ENCODE measurements at regions not wholly inside any gene's neighbourhood (a gene's known extent, or its start where the extent isn't known, plus 50 kb on each side); places are given as distances from the start of the nearest gene placed in this dataset.

- no peak overlapping the region for H4K12ac ChIP-seq (ENCODE audit: low read depth, low read length)
- H3K9me3 ChIP-seq (ENCODE audit: insufficient read depth, low read depth, low read length) = no peaks in the 10 kb centered on the region
- H3K36me3 ChIP-seq (ENCODE audit: control insufficient read depth in 1 of 2, insufficient read depth in 2 of 2, low read length in 2 of 2) = no peaks in the 10 kb centered on the region
- H3K23ac ChIP-seq (ENCODE audit: low read length) = no peak overlapping the region
- no peak overlapping the region for H2AK5ac ChIP-seq (ENCODE audit: low read length)
- no peak overlapping the region for H2BK5ac ChIP-seq (ENCODE audit: low read depth, low read length, poor library complexity)
- no peak overlapping the region for H3K4ac ChIP-seq (ENCODE audit: low read depth, low read length)
- WGBS (ENCODE audit: extremely low coverage, insufficient coverage, insufficient read length) = no CpG with 5 or more reads among the region's 6 CpGs
- H3K4me2 ChIP-seq (ENCODE audit: low read length) = no peak overlapping the region
- H3K14ac ChIP-seq (ENCODE audit: low read length) = no peak overlapping the region
- no peaks in the 10 kb centered on the region for H3K79me1 ChIP-seq (ENCODE audit: low read length)
- H2AFZ ChIP-seq (ENCODE audit: insufficient read depth, low read length, poor library complexity) = no peak overlapping the region
- H3K9ac ChIP-seq (ENCODE audit: low read length) = no peak overlapping the region
- H3K4me1 ChIP-seq (ENCODE audit: control insufficient read depth in 1 of 2, insufficient read depth in 2 of 2, low read length in 2 of 2) = no peaks in the 10 kb centered on the region
- no peak overlapping the region for H4K8ac ChIP-seq (ENCODE audit: low read depth, low read length)
- no peaks in the 10 kb centered on the region for H3K79me2 ChIP-seq (ENCODE audit: control insufficient read depth, insufficient read depth, low read length, poor library complexity)
- H4K91ac ChIP-seq (ENCODE audit: low read depth, low read length) = no peak overlapping the region
- H2BK12ac ChIP-seq (ENCODE audit: low read length) = no peak overlapping the region
- no peak overlapping the region for H3K18ac ChIP-seq (ENCODE audit: low read length)
- H2BK120ac ChIP-seq (ENCODE audit: insufficient read depth, low read length, poor library complexity) = no peak overlapping the region
- no peak for DNase-seq
- no peak overlapping the region for H3K27ac ChIP-seq (ENCODE audit: low read depth, low read length)
- H3K27me3 ChIP-seq (ENCODE audit: insufficient read depth, low read length) = no peaks in the 10 kb centered on the region
- H3K4me3 ChIP-seq (ENCODE audit: low read depth, low read length) = no peak overlapping the region
These were observed 132.0 kb downstream of the PMP22 start for GRCh38 chr17:15133143-15133542.

- H2AK5ac ChIP-seq (ENCODE audit: low read length) = no peak overlapping the region
- H3K23ac ChIP-seq (ENCODE audit: low read length) = no peak overlapping the region
- H3K27ac ChIP-seq (ENCODE audit: low read depth, low read length) = no peak overlapping the region
- DNase-seq = no peak
- no peaks in the 10 kb centered on the region for H3K27me3 ChIP-seq (ENCODE audit: insufficient read depth, low read length)
- no peak overlapping the region for H4K8ac ChIP-seq (ENCODE audit: low read depth, low read length)
- no peaks in the 10 kb centered on the region for H3K79me1 ChIP-seq (ENCODE audit: low read length)
- no peaks in the 10 kb centered on the region for H3K9me3 ChIP-seq (ENCODE audit: insufficient read depth, low read depth, low read length)
- H3K4me1 ChIP-seq (ENCODE audit: control insufficient read depth in 1 of 2, insufficient read depth in 2 of 2, low read length in 2 of 2) = no peaks in the 10 kb centered on the region
- H4K12ac ChIP-seq (ENCODE audit: low read depth, low read length) = no peak overlapping the region
- no peak overlapping the region for H3K18ac ChIP-seq (ENCODE audit: low read length)
- H2BK120ac ChIP-seq (ENCODE audit: insufficient read depth, low read length, poor library complexity) = no peak overlapping the region
- no CpG with 5 or more reads among the region's 2 CpGs for WGBS (ENCODE audit: extremely low coverage, insufficient coverage, insufficient read length)
- no peak overlapping the region for H3K4me3 ChIP-seq (ENCODE audit: low read depth, low read length)
- H2BK12ac ChIP-seq (ENCODE audit: low read length) = no peak overlapping the region
- H3K4me2 ChIP-seq (ENCODE audit: low read length) = no peak overlapping the region
- H2AFZ ChIP-seq (ENCODE audit: insufficient read depth, low read length, poor library complexity) = no peak overlapping the region
- no peak overlapping the region for H2BK5ac ChIP-seq (ENCODE audit: low read depth, low read length, poor library complexity)
- no peak overlapping the region for H4K91ac ChIP-seq (ENCODE audit: low read depth, low read length)
- H3K9ac ChIP-seq (ENCODE audit: low read length) = no peak overlapping the region
- H3K14ac ChIP-seq (ENCODE audit: low read length) = no peak overlapping the region
- H3K4ac ChIP-seq (ENCODE audit: low read depth, low read length) = no peak overlapping the region
- H3K36me3 ChIP-seq (ENCODE audit: control insufficient read depth in 1 of 2, insufficient read depth in 2 of 2, low read length in 2 of 2) = no peaks in the 10 kb centered on the region
- H3K79me2 ChIP-seq (ENCODE audit: control insufficient read depth, insufficient read depth, low read length, poor library complexity) = no peaks in the 10 kb centered on the region
These were observed 134.7 kb downstream of the PMP22 start for GRCh38 chr17:15130426-15130825.

DNA sequence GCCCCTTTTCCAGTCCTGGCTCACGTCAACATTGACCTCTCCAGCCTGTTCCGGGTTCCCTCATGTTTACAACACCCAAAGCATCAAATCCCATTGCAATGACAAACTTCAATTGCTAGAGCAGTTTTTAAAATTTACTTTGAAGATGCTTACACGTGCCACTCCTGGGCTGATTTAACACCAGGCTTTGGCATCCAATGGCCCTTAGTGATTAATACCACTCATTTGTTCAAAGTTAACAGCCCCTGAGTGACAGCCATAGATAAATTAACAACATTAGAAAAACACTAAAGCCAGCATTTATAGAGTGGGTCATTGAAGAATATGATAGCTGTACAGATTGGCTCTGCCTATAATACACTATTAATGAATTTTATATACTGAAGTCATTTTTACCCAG is 135.1 kb downstream of the PMP22 start:
- no CpG with 5 or more reads among the region's 3 CpGs for WGBS (ENCODE audit: extremely low coverage, insufficient coverage, insufficient read length)
- H4K91ac ChIP-seq (ENCODE audit: low read depth, low read length) = no peak overlapping the region

DNA sequence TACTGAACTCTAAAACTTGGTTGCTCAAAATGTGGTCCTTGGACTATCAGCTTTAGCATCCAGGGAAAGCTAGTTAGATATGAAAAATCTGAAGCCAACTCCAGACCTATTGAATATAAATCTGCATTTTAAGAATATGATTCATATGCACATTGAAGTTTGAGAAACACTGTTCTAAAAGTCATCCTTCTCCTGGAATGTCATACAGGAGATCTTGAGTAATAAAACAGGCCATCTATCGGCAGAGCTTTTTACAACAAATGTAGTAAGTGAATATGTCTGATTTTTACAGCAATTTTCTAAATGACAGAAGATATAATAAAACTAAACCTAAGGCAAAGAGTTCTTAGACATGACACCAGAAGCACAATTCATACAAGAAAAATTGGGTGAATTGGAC is 140.4 kb downstream of the PMP22 start:
- H3K27me3 ChIP-seq (ENCODE audit: insufficient read depth, low read length) = no peaks in the 10 kb centered on the region
- H2BK120ac ChIP-seq (ENCODE audit: insufficient read depth, low read length, poor library complexity) = no peak overlapping the region

More for the DNA sequence above, 135.1 kb downstream of the PMP22 start:
- Histone ChIP-seq H3K27ac (ENCODE audit: low read depth, low read length) (no peak overlapping the region), H3K4ac (ENCODE audit: low read depth, low read length) (no peak overlapping the region), H2BK120ac (ENCODE audit: insufficient read depth, low read length, poor library complexity) (no peak overlapping the region), H3K9ac (ENCODE audit: low read length) (no peak overlapping the region), H3K14ac (ENCODE audit: low read length) (no peak overlapping the region), H4K8ac (ENCODE audit: low read depth, low read length) (no peak overlapping the region), H2AFZ (ENCODE audit: insufficient read depth, low read length, poor library complexity) (no peak overlapping the region), H3K79me1 (ENCODE audit: low read length) (no peaks in the 10 kb centered on the region), H3K27me3 (ENCODE audit: insufficient read depth, low read length) (no peaks in the 10 kb centered on the region), H3K36me3 (ENCODE audit: control insufficient read depth in 1 of 2, insufficient read depth in 2 of 2, low read length in 2 of 2) (no peaks in the 10 kb centered on the region), H3K9me3 (ENCODE audit: insufficient read depth, low read depth, low read length) (no peaks in the 10 kb centered on the region), H2BK5ac (ENCODE audit: low read depth, low read length, poor library complexity) (no peak overlapping the region), H3K18ac (ENCODE audit: low read length) (no peak overlapping the region), H4K12ac (ENCODE audit: low read depth, low read length) (no peak overlapping the region), H3K4me2 (ENCODE audit: low read length) (no peak overlapping the region), H2AK5ac (ENCODE audit: low read length) (no peak overlapping the region), H3K4me3 (ENCODE audit: low read depth, low read length) (peak overlapping the region; percentile 61), H3K79me2 (ENCODE audit: control insufficient read depth, insufficient read depth, low read length, poor library complexity) (no peaks in the 10 kb centered on the region), H2BK12ac (ENCODE audit: low read length) (no peak overlapping the region), H3K23ac (ENCODE audit: low read length) (no peak overlapping the region), H3K4me1 (ENCODE audit: control insufficient read depth in 1 of 2, insufficient read depth in 2 of 2, low read length in 2 of 2) (no peaks in the 10 kb centered on the region)
- no peak for DNase-seq

More for the DNA sequence above, 140.4 kb downstream of the PMP22 start:
- no peak overlapping the region for H3K23ac ChIP-seq (ENCODE audit: low read length)
- H3K4me1 ChIP-seq (ENCODE audit: control insufficient read depth in 1 of 2, insufficient read depth in 2 of 2, low read length in 2 of 2) = peaks cover 2 to 9% of the 10 kb centered on the region in 2 experiments
- H2AFZ ChIP-seq (ENCODE audit: insufficient read depth, low read length, poor library complexity) = no peak overlapping the region
- no peak for DNase-seq
- no peaks in the 10 kb centered on the region for H3K36me3 ChIP-seq (ENCODE audit: control insufficient read depth in 1 of 2, insufficient read depth in 2 of 2, low read length in 2 of 2)
- H2BK12ac ChIP-seq (ENCODE audit: low read length) = no peak overlapping the region
- H3K14ac ChIP-seq (ENCODE audit: low read length) = no peak overlapping the region
- H3K79me1 ChIP-seq (ENCODE audit: low read length) = no peaks in the 10 kb centered on the region
- H3K79me2 ChIP-seq (ENCODE audit: control insufficient read depth, insufficient read depth, low read length, poor library complexity) = no peaks in the 10 kb centered on the region
- no peak overlapping the region for H3K4me3 ChIP-seq (ENCODE audit: low read depth, low read length)
- H4K8ac ChIP-seq (ENCODE audit: low read depth, low read length) = no peak overlapping the region
- H3K18ac ChIP-seq (ENCODE audit: low read length) = no peak overlapping the region
- no peaks in the 10 kb centered on the region for H3K9me3 ChIP-seq (ENCODE audit: insufficient read depth, low read depth, low read length)
- no peak overlapping the region for H2AK5ac ChIP-seq (ENCODE audit: low read length)
- no peak overlapping the region for H3K27ac ChIP-seq (ENCODE audit: low read depth, low read length)
- no peak overlapping the region for H3K9ac ChIP-seq (ENCODE audit: low read length)
- no peak overlapping the region for H3K4ac ChIP-seq (ENCODE audit: low read depth, low read length)
- no peak overlapping the region for H4K12ac ChIP-seq (ENCODE audit: low read depth, low read length)
- WGBS (ENCODE audit: extremely low coverage, insufficient coverage, insufficient read length) = no CpG with 5 or more reads among the region's 1 CpG
- H4K91ac ChIP-seq (ENCODE audit: low read depth, low read length) = no peak overlapping the region
- no peak overlapping the region for H3K4me2 ChIP-seq (ENCODE audit: low read length)
- no peak overlapping the region for H2BK5ac ChIP-seq (ENCODE audit: low read depth, low read length, poor library complexity)
